Hematopoietic multipotent progenitor cell treated with erythropoietin and hydrocortisone succinate and interleukin-3 and kit ligand, for 17 days (in vitro differentiated cells): ENCODE measurements at regions not wholly inside any gene's neighbourhood (a gene's known extent, or its start where the extent isn't known, plus 50 kb on each side); places are given as distances from the start of the nearest gene placed in this dataset.
"Not testable (repeated sequence)": the region's sequence is repeated elsewhere in the genome, so short reads cannot be mapped to it uniquely, and the experiment has no call there.

ENCODE experiments used
- DNase-seq: peaks from one replicate; pipeline ENCODE4 v3.0.0-alpha.2; 2015; ENCODE audit warnings: low spot score

DNA sequence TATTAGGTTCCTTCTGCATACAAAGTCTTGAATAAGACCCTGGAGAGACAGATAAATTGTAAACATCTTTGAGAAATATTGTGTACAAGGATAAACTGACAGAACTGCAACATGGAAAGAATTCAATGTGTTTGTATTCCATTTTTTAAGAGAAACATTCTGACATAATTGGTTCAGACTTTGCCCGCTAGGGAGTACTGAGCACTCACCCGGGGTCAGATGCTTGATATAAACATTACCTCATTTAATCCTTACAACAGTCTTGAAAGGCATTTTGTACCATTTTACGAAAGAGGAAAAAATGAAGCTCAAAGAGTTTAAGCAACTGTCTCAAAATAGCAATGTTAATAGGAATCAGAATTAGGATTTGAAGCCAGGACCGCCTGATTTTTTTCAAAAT is 416.7 kb upstream of the CRIM1 start:
- DNase-seq = no peak

DNA sequence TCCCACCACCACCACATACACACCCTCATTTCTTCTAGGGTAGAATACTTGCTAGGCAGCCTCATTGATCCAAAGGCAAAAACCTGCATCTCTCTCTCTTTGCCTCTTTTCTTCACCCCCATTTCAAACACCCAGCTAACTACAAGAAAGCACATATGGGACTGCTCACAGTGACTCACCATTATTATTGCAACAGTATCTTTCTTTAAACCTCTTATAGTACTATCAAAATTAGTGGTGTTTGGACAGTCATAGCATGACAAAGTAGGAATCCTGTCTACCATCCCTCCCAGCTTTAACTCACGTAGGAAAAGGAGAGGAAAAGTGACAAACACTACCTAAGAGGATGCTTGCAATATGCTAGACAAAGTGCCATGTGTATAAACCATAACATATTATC is 422.5 kb upstream of the CRIM1 start:
- DNase-seq = no peak

DNA sequence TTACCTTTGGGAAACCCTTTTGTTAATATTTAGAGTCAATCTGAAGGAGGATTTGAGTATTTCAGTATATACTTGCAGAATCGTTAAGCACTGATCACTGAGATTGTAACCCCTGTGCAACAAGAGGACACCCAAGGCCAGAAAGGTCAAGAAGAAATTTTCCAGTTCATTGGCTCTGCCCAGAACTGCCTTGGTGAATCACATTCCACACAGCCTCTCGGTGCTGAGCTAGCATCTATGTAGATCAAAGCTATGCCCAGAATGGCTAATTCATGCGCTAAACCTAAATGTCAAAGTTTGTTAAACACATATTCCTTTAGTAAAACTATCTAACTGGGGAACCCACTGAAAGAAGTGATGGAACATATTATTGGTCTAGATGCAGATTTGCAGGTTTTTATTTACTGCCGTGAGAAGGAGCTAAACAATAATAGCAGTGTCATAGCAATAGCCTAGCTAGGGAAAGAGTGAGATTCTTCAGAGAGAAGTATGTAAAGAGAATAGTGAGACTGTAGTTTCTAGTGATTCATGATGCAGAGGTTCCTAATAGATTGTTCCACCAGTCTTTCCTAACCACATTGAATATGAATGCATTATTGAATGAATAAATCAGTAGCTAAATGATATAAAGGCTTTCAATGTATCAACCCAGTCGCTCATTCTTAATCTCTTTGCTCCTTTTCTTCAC is 423.2 kb upstream of the CRIM1 start:
- no peak for DNase-seq

DNA sequence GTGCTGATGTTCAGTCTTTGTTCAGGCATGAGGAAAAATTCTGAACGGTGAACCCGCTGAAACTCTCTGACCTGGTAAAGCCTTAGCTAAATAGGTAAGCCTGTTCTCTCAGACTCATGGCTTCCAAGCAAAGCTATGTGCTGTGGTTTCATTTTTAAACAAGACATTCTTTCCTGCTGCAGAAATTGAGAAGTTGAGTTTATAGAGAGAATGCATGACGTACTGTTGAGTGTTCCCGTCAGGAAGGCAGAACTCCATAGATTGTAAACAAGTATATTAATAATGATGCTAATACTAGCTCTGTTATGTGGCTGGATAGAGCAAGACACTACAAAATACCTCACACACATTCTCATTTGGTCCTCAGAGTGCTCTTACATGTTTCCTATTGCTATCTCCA is 424.0 kb upstream of the CRIM1 start:
- DNase-seq = no peak

DNA sequence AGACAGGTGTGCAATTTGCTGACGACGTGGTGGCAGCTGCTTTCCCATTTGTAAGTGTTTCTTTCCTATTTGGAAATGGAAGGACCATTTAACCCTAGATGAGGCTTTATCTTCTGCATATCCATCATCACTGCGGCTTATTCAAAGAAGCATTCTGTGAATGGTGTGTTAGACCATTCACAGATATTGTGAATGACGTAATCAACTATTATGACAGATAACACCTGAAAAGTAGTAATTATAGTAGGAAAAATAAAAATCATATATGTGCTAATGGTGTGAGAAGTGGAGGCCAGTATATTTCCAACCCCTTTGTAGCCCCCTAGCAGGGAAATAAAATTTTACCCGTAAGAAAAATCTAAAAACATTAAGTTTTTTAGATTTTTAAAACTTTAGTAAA is 424.5 kb upstream of the CRIM1 start:
- no peak for DNase-seq

DNA sequence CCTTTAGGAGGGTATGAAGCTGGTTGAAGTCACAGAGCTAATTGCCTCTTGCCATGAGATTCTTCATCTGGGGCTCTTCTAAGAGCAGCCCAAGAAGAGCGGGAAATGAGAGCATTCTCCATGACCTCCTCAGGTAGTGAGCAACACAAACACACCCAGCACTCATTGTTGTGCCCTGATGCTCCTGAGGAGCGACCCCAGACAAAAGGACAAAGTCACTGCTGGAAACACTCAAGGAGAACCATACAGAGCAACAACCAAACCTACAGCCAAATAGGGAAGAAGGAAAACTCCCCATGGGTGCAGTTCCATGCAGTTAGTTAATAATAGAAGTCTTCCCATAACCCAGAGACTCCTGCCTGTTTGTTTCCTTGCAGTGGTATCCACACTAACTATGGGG is 426.0 kb upstream of the CRIM1 start:
- no peak for DNase-seq

DNA sequence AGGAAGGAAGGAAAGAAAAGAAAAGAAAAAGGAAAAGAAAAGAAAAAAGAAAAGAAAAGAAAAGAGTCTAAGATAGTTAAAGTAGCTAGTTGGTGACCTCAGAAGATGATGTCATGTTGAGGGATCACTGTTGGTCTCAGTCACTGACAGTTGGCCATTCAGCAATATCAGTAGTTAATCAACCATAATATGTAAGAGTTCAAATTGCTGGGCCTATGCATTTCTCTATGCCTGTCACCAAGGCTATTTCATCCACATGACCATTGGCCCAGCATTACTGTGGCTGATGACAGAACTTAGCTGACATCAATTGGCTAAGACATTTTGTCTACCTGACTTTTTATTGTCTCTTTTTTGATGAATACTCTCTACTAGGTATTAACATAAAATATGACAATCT is 435.5 kb upstream of the CRIM1 start:
- no peak for DNase-seq

DNA sequence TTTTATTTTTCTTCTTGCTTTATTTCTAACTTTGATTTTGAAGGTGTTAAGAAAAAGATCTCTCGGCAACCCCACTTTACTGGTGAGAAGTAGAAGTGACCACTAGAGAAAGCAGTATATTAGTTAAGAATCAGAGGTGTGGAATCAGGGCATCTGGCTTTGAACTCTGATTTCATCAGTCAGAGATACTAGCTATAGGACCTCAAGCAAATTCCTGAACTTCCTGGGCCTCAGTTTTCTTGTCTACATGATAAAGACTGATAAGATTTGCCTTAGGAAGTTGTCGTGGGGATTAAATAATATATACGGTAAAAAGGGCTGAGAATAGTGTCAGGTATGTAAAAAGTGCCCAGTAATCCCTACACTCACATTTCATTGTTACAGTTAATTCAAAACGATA is 440.3 kb upstream of the CRIM1 start:
- DNase-seq = no peak

DNA sequence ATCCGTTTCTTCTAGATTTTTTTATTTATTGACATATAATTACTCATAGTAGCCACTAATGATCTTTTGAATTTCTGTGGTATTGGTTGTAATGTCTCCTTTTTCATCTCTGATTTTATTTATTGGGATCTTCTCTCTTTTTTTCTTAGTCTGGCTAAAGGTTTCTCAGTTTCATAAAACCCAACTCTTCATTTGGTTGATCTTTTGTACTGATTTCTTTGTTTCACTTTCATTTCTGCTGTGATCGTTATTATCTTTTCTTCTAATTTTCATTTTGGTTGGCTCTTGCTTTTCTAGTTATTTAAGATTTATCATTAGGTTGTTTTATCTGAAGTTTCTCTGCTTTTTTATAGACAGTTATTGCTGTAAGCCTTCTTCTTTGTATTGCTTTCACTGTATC is 463.6 kb upstream of the CRIM1 start:
- DNase-seq = no peak

DNA sequence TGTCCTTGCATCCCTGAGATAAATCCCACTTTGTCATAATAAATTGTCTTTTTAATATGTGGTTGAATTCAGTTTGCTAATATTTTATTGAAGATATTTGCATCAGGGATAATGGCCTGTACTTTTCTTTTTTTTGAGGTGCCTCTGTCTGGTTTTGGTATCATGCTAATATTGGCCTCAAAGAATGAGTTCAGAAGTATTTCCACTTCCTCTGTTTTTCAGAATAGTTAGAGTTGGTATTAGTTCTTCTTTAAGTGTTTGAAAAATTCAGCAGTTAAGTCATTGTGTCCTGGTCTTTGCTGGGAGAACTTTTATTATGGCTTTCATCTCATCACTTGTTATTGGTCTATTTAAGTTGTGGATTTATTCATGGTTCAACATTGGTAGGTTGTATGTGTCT is 464.1 kb upstream of the CRIM1 start:
- DNase-seq = no peak

DNA sequence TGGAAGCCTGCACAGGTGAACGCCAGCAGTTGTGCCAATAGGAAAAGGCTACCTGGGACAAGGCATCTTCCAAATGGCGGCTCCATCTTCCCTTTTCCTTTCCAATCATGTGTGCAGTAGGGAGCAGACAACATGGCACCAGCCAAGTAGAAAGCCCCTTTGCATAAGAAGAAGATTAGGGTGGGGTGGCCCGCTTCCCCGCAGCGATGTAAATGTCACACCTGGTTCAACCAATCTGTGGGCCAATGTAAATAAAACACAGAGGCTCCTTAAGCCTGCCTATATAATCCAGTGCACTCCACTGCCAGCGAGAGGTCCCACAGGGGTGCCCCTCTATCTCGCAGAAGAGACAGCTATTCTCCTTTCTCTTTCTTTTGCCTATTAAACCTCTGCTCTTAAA is 468.4 kb upstream of the CRIM1 start:
- no peak for DNase-seq

DNA sequence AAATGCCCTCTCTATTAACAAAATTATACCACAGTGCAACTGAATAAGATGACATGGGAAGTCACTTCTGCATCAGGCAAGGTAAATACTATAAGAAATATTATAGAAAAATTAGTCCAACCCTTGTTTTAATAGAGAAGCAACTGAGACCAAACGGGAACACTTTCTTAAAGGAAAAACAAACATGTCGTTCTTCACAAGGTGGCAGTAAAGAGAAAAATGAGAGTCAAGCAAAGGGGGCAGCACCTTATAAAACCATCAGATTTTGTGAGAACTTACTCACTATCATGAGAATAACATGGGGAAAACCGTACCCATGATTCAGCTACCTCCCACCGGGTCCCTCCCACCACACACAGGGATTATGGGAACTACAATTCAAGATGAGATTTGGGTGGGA is 481.7 kb upstream of the CRIM1 start:
- no peak for DNase-seq

DNA sequence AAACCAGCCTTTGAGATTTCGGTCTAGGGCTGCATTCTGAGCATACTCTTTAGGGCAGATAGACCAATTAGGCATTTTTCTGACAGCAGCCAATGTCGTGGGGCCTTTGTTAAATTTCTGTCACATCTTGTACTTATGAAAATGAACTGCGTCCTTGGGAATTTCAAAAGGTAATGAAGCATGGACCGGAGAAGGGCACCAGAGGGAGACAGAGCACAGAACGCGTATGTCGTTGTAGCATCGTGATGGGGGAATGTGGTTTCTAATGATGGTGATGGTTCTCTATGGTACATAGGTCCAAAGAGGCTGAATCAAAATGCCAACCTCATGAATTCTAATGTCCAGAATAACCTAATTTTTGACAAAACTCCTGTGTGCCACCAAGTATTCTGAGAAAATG is 483.9 kb upstream of the CRIM1 start:
- no peak for DNase-seq

DNA sequence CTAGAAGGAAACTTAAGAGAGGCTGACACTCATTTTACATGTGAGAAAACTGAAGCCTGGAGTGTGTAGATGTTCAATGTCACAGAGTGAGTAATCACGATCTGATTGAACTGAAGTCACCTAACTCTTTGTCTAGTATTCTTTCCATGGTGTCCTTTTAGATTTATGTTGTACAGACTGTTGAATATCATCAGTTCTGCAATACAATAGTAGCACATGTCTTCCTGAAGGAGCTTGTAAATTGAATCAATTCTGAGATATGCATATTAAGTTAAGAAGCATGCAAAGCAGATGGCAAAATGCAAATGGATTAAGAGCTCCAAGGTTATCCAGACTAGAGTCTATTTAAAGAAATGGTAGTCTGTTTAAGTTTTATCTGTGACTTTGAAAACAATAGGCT is 484.9 kb upstream of the CRIM1 start:
- no peak for DNase-seq

DNA sequence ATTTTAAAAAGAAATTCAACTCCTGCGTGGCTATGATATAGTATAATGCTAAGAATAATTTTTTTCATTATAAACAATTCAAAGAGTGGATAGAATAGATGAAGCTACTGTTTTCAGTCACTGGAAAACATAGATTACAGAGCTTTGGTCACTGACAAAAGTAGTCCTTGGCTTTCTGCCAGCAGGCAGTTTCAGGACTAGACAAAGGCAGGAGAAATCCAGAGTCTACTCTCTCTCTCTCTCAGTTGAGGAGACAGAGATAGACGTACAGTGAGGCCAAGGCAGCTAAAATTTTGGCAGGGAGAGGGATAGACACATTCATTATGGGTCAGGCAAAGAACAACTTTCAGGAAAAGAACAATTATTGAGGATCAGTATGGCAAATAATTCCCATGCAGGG is 491.4 kb upstream of the CRIM1 start:
- no peak for DNase-seq

DNA sequence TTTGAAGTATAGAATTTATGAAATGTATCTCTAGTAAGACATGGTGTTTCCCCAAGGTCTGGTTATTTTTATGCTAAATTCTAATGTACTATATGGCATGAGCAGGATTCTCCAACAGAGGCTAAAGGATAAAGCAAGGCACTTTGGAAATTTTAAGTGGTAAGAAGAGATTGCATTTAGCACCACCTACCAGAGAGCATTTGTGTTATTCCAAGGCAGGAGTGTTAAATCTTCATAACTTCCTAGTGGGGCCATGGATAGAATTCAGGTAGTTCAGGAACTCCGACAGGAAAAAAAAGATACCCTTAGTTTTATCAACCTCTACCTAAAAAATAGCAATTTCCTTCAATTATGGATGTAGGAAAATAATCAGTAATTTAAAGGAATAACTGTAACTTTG is 497.4 kb upstream of the CRIM1 start:
- no peak for DNase-seq

DNA sequence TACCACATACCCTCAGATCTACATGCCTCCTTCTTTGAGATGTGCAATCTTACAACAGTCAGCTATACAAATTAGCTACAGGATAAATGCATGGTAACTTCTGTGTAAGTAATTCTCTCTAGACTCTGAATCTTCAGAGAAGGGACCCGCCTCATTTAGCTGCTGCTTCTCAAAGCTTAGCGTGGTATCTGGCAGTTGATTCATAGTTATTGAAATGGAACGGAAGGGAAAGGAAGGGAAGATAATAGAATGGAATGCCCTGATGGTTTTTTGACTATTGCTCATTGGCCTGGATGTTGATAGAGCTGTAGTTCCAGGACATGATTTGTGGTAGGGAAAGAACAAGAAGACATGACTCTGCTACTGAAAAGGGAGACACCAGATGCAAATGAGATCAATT is 498.1 kb upstream of the CRIM1 start:
- DNase-seq = no peak

DNA sequence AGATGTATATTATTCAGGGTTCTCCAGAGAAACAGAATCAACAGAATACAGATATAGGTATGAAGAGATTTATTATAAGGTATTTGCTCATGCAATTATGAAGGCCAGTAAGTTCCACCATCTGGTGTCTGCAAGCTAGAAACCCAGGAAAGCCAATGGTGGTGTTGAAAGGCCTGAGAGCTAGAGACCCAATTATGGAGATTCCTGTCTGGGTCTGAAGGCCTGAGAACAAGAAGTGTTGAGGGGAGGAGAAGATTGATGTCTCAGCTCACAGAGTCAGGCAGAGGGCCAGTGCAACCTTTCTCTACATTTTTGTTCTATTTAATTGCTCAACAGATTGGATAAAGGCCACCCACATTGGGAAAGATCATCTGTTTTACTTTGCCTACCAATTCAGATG is 524.2 kb upstream of the CRIM1 start:
- no peak for DNase-seq

DNA sequence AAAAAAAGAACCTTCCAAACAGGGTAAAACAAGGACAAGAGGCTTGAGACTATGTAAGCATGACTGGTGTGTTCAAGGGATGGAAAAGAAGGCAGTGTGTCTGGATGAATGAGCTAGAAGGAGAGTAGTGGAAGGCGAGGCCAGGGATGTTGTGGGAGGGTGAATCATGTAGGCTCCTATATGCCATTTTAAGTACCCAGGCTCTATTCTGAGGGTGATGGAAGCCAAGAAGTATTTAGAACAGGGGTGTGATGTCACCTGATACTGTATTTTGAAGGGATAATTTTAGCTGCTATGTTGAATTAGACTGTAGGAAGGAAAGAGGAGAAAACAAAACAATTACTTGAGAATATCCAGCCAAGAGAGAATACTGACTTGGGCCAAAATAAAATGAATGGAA is 524.7 kb upstream of the CRIM1 start:
- no peak for DNase-seq

DNA sequence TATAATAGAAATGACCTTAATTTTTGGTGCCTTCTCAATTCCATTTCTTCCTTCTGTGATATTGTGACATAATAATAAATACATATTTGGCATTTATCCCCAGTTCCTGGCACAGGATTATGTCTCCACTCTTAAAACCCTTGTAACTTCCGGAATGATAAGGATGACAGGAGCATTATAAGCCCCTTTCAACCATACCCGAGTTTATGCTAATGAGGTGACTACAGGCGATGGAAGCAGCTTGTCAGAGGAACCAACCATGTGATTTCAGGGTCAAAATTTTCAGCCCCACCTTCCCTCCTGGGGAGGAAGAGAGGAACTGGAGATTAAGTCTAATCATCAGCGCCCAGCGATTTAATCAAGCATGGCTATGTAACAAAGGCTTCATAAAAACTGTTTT is 528.5 kb upstream of the CRIM1 start:
- DNase-seq = no peak

DNA sequence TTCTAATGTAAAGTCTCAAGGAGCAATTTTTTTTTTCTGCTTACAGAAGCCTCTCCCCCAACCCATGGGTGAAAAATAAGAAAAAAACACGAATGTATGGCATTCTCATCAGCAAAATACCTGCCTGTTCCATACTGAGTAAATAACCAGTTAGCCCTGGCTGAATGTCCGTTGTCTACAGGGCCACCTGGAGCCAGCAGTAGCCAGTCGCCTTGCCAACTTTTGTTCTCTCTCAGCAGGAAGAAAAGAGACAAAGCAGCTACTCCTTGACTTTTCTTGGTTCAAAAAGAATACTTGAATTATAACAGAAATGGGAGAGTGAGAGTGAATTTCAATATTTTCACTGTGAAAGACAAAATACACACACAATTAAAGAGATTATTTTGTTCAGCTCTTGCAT is 532.9 kb upstream of the CRIM1 start:
- DNase-seq = no peak

DNA sequence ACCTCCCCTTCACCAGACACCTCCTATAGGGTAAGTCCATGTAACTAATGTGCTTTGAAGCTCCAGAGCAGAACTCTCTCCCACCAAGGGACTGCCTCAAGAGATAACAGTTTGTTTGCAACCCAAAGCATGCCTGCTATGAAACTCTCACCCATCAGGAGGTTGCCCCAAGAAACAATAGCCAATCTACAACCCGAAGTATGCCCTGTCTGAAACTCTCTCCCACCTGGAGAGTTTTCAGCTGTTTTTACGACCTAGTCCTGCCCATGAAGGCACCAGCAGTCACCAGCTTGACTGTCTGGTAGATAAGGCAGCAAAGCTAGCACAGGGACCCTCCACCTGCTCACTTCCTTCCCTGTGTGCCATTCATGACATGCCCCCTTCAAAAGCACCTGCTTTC is 533.9 kb upstream of the CRIM1 start:
- DNase-seq = no peak

DNA sequence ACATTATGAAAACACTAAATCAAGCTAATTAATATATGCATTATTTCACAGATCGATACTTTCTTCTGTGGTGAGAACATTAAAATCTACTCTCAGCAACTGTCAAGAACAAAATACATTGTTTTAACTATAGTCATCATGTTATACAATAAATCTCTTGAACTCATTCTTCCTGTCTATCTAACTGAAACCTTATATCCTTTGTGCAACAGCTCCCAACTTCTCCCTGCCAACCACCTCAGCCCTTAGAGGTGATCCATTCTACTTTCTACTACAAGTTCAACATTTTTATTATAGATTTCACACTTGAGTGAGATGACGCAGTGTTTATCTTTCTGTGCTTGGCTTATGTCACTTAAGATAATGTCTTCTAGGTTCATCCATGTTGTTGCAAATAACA is 535.2 kb upstream of the CRIM1 start:
- no peak for DNase-seq

DNA sequence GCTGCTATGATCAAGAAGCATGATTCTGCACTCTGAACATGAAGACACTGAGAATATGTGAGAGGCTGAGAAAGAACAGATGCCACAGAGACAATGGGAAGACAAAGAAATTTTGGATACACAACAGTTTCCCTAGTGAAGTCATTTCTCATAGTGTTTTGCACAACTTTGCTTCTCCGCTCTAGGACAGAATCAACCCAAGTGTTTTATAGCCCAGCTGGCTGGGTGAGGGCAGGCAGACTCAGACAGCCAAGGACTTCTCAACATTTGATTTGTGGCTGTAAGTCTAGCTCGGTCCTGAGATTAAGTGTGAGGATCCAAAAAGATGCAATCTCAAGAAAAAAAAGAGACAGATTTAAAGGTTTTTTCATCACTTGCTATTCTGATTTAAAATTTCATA is 536.5 kb upstream of the CRIM1 start:
- no peak for DNase-seq

DNA sequence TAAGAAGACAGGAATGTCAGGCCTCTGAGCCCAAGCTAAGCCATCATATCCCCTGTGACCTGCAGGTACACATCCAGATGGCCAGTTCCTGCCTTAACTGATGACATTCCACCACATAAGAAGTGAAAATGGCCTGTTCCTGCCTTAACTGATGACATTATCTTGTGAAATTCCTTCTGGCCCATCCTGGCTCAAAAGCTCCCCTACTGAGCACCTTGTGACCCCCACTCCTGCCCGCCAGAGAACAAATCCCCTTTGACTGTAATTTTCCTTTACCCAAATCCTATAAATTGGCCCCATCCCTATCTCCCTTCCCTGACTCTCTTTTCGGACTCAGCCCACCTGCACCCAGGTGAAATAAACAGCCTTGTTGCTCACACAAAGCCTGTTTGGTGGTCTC is 537.2 kb upstream of the CRIM1 start:
- not testable (repeated sequence) for DNase-seq
